ENCODE measurements at regions not wholly inside any gene's neighbourhood (a gene's known extent, or its start where the extent isn't known, plus 50 kb on each side); places are given as distances from the start of the nearest gene placed in this dataset.

DNA sequence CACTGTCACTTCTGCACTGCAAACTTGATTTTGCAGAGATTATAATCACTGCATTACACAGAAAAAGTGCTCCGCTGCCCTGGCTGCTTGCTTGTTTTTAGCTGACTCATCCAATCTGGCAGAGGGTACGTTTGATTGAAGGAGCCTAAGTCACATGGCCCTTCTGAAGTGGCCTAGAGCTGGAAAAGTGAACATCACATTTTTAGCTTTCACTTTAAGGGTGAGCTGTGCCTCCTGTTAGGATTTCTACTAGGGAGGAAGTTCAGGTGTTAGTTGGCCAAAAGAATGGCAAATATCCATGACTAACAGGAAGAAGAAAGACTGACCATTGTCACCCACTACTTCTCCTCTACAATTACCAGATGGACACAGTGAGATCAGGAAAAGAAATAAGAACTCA is 889.1 kb upstream of the MAP3K7 start:
- TF ChIP-seq EZH2 (IDR thresholded peaks at IDR 0.05; ENCODE audit: low read length, unreplicated experiment) (no peak), CTCF (conservative IDR thresholded peaks at IDR 0.05; ENCODE audit: low read depth, low read length) (no peak), EZH2phosphoT487 (IDR thresholded peaks at IDR 0.05; ENCODE audit: borderline replicate concordance, low read length) (no peak)

Data from PC-3 (cell line).